ENCODE measurements at regions not wholly inside any gene's neighbourhood (a gene's known extent, or its start where the extent isn't known, plus 50 kb on each side); places are given as distances from the start of the nearest gene placed in this dataset.

DNA sequence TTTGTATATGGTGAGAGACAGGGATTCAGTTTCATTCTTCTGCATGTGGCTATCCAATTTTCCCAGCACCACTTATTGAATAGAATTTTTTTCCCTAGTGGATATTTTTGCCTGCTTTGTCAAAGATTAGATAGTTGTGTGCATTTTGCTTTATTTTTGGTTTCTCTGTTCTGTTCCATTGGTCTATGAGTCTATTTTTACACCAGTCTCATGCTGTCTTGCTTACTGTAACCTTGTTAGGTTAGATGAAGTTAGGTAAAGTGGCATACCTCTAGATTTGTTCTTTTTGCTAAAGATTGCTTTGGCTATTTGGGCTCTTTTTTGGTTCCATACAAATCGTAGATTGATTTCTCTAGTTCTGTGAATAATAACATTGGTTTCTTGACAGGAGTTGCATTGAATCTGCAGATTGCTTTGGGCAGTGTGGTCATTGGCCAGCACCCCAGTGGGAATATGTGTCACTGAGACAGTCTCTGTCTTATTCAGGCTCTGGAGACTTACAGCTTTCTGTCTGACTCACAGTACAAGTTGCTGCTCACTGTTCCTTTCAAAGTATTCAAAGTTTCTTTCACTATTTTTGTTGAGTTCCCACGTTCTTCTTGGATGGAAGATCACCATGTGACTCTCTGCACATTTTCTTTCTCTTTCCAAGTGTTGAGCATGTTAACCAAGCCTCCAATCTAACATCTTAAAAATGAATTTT is 709.1 kb downstream of the CDH11 start:
- Mint-ChIP-seq H3K36me3 (ENCODE audit: low read depth) (no peaks in the 10 kb centered on the region), H3K4me3 (no peak overlapping the region), H3K27me3 (ENCODE audit: low read depth) (no peaks in the 10 kb centered on the region), H3K9me3 (peaks cover 39% of the 10 kb centered on the region), H3K27ac (no peak overlapping the region), H3K4me1 (ENCODE audit: low read depth) (no peaks in the 10 kb centered on the region)

DNA sequence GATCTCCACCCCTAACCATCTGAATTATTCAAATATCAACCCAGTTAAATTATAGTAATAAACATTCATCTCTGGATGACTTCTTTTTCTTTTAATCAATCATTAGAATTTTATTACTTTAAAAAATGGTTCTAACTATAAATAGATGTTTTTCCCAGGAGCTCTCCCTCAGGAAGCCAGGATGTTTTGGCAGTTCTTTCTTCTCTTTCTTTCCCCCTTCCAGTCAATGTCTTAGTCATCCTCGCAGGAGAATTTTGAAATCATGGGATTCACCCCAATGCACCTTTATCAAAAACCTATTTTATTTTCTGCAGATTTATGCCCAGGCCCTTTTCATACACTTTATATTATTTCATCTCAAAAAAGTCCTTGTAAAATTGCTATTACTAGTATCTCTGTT is 711.6 kb downstream of the CDH11 start:
- H3K4me1 Mint-ChIP-seq (ENCODE audit: low read depth): no peaks in the 10 kb centered on the region
- H3K27ac Mint-ChIP-seq: no peak overlapping the region
- H3K36me3 Mint-ChIP-seq (ENCODE audit: low read depth): no peaks in the 10 kb centered on the region
- peaks cover 36% of the 10 kb centered on the region for H3K9me3 Mint-ChIP-seq
- no peaks in the 10 kb centered on the region for H3K27me3 Mint-ChIP-seq (ENCODE audit: low read depth)
- no peak overlapping the region for H3K4me3 Mint-ChIP-seq

DNA sequence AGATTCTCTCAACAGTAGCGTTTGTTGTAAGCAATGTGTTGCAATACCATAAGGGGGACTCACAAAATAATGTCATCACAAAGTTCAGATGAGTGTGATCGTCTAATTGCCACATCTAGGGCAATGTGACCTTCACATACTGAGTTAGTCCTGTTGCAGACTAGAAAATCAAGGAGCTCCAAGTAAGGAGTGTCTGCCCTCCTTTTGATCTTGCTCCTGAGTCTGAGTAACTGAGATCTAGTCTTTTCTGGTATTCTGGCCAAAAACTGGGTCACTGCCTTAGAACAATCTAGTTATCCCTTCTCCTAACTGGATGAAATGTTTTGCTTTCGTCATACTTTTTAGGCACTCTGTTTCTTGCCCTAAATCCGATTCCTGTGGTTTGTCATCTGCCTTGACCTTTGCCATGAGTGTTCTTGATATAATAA is 712.1 kb downstream of the CDH11 start:
- no peak overlapping the region for H3K4me3 Mint-ChIP-seq
- H3K9me3 Mint-ChIP-seq: peaks cover 35% of the 10 kb centered on the region
- no peaks in the 10 kb centered on the region for H3K27me3 Mint-ChIP-seq (ENCODE audit: low read depth)
- no peaks in the 10 kb centered on the region for H3K4me1 Mint-ChIP-seq (ENCODE audit: low read depth)
- H3K36me3 Mint-ChIP-seq (ENCODE audit: low read depth): no peaks in the 10 kb centered on the region
- H3K27ac Mint-ChIP-seq: no peak overlapping the region

DNA sequence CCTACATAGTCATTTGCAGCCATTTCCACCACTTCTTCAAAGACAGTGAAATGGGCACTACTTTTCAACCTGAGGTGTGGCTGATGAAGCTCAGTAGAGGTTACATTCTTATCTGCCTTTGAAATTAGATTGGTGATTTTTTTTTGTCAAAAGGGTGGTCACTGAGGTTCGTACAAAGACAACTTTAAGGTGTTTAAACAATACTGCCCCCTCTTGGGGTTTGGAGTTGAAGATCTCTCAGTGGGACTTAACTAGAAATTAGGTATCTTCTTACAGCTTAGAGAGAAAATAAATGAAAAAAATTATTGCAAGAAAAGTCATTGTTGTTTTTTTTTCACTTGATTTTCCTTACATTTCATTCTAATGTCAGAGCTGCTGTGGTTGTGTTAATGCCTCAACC is 713.2 kb downstream of the CDH11 start:
- H3K9me3 Mint-ChIP-seq: peaks cover 29% of the 10 kb centered on the region
- no peak overlapping the region for H3K4me3 Mint-ChIP-seq

GRCh38 chr16:64406770-64407181 is 715.1 kb downstream of the CDH11 start:
- no peak overlapping the region for H3K27ac Mint-ChIP-seq
- peaks cover 18% of the 10 kb centered on the region for H3K9me3 Mint-ChIP-seq
- H3K27me3 Mint-ChIP-seq (ENCODE audit: low read depth): no peaks in the 10 kb centered on the region
- H3K36me3 Mint-ChIP-seq (ENCODE audit: low read depth): no peaks in the 10 kb centered on the region
- H3K4me3 Mint-ChIP-seq: no peak overlapping the region
- no peaks in the 10 kb centered on the region for H3K4me1 Mint-ChIP-seq (ENCODE audit: low read depth)

More for the DNA sequence above, 713.2 kb downstream of the CDH11 start:
- Mint-ChIP-seq H3K27ac (no peak overlapping the region), H3K27me3 (ENCODE audit: low read depth) (no peaks in the 10 kb centered on the region), H3K4me1 (ENCODE audit: low read depth) (no peaks in the 10 kb centered on the region), H3K36me3 (ENCODE audit: low read depth) (no peaks in the 10 kb centered on the region)

DNA sequence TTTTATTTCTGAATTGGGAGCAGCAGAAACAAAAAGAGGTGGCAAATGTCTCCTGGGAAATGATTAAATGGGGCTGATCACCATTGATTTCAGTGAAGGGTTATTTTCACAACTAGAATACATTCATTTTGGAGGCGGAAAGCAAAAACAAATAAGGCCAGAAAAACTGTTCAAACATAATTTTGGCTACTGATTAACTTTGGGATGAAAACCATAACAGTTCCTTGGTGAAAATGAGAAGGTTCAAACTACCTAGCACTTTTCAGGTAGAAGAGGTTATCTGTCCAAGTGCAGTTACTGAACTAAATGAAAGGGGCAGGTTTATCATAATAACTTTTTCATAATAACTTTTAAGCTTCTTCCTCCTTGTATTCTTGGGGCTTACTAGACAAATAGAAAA is 718.5 kb downstream of the CDH11 start:
- no peaks in the 10 kb centered on the region for H3K27me3 Mint-ChIP-seq (ENCODE audit: low read depth)
- H3K36me3 Mint-ChIP-seq (ENCODE audit: low read depth): no peaks in the 10 kb centered on the region
- H3K4me3 Mint-ChIP-seq: no peak overlapping the region
- no peaks in the 10 kb centered on the region for H3K4me1 Mint-ChIP-seq (ENCODE audit: low read depth)
- H3K9me3 Mint-ChIP-seq: peaks cover 8% of the 10 kb centered on the region
- H3K27ac Mint-ChIP-seq: no peak overlapping the region

DNA sequence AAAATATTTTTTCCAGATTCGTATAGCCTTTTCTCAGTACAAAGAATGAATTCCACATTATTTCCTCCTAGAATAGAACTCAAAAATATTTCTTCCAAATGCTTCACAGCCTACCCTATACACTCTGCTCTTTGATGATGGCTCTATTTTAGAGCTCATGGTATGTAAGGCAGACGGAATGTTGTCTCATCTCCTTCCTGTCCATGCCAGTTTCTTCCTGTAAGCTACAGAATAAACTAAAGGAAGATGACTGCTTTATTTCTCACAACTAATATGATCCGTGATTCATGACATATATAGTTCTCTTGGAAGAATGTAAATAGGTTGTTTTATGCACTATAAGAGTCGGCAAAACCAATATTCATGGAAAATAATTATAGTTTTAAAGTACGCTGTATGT is 723.1 kb downstream of the CDH11 start:
- H3K4me3 Mint-ChIP-seq: no peak overlapping the region
- peaks cover 13% of the 10 kb centered on the region for H3K9me3 Mint-ChIP-seq
- H3K27ac Mint-ChIP-seq: no peak overlapping the region
- no peaks in the 10 kb centered on the region for H3K36me3 Mint-ChIP-seq (ENCODE audit: low read depth)
- no peaks in the 10 kb centered on the region for H3K27me3 Mint-ChIP-seq (ENCODE audit: low read depth)
- H3K4me1 Mint-ChIP-seq (ENCODE audit: low read depth): no peaks in the 10 kb centered on the region

- Mint-ChIP-seq H3K4me3 (no peak overlapping the region), H3K4me1 (ENCODE audit: low read depth) (no peaks in the 10 kb centered on the region), H3K27me3 (ENCODE audit: low read depth) (no peaks in the 10 kb centered on the region), H3K27ac (no peak overlapping the region), H3K36me3 (ENCODE audit: low read depth) (no peaks in the 10 kb centered on the region), H3K9me3 (peaks cover 13% of the 10 kb centered on the region)
Observed at GRCh38 chr16:64397945-64398508, 723.8 kb downstream of the CDH11 start.

- Mint-ChIP-seq H3K27me3 (ENCODE audit: low read depth) (no peaks in the 10 kb centered on the region), H3K4me1 (ENCODE audit: low read depth) (no peaks in the 10 kb centered on the region), H3K36me3 (ENCODE audit: low read depth) (no peaks in the 10 kb centered on the region), H3K27ac (no peak overlapping the region), H3K4me3 (no peak overlapping the region), H3K9me3 (peaks cover 13% of the 10 kb centered on the region)
Observed at GRCh38 chr16:64397042-64397441, 724.8 kb downstream of the CDH11 start.

GRCh38 chr16:64394061-64394460 is 727.8 kb downstream of the CDH11 start:
- H3K27ac Mint-ChIP-seq: no peak overlapping the region
- no peak overlapping the region for H3K4me3 Mint-ChIP-seq
- peaks cover 14% of the 10 kb centered on the region for H3K9me3 Mint-ChIP-seq
- H3K4me1 Mint-ChIP-seq (ENCODE audit: low read depth): no peaks in the 10 kb centered on the region
- no peaks in the 10 kb centered on the region for H3K27me3 Mint-ChIP-seq (ENCODE audit: low read depth)
- H3K36me3 Mint-ChIP-seq (ENCODE audit: low read depth): no peaks in the 10 kb centered on the region

GRCh38 chr16:64392456-64392855 is 729.4 kb downstream of the CDH11 start:
- H3K4me3 Mint-ChIP-seq: no peak overlapping the region
- no peaks in the 10 kb centered on the region for H3K27me3 Mint-ChIP-seq (ENCODE audit: low read depth)
- H3K4me1 Mint-ChIP-seq (ENCODE audit: low read depth): no peaks in the 10 kb centered on the region
- no peaks in the 10 kb centered on the region for H3K36me3 Mint-ChIP-seq (ENCODE audit: low read depth)
- H3K9me3 Mint-ChIP-seq: peaks cover 18% of the 10 kb centered on the region
- H3K27ac Mint-ChIP-seq: no peak overlapping the region

- Mint-ChIP-seq H3K4me3 (no peak overlapping the region), H3K36me3 (ENCODE audit: low read depth) (no peaks in the 10 kb centered on the region), H3K4me1 (ENCODE audit: low read depth) (no peaks in the 10 kb centered on the region), H3K27me3 (ENCODE audit: low read depth) (no peaks in the 10 kb centered on the region), H3K27ac (no peak overlapping the region), H3K9me3 (peaks cover 16% of the 10 kb centered on the region)
Observed at GRCh38 chr16:64391063-64391600, 730.7 kb downstream of the CDH11 start.

GRCh38 chr16:64390102-64390501 is 731.8 kb downstream of the CDH11 start:
- no peaks in the 10 kb centered on the region for H3K4me1 Mint-ChIP-seq (ENCODE audit: low read depth)
- H3K9me3 Mint-ChIP-seq: peaks cover 20% of the 10 kb centered on the region
- no peaks in the 10 kb centered on the region for H3K36me3 Mint-ChIP-seq (ENCODE audit: low read depth)
- no peak overlapping the region for H3K4me3 Mint-ChIP-seq
- no peak overlapping the region for H3K27ac Mint-ChIP-seq
- no peaks in the 10 kb centered on the region for H3K27me3 Mint-ChIP-seq (ENCODE audit: low read depth)

- Mint-ChIP-seq H3K4me1 (ENCODE audit: low read depth) (no peaks in the 10 kb centered on the region), H3K27me3 (ENCODE audit: low read depth) (no peaks in the 10 kb centered on the region), H3K27ac (no peak overlapping the region), H3K36me3 (ENCODE audit: low read depth) (no peaks in the 10 kb centered on the region), H3K9me3 (peaks cover 19% of the 10 kb centered on the region), H3K4me3 (no peak overlapping the region)
Observed at GRCh38 chr16:64384636-64385035, 737.2 kb downstream of the CDH11 start.

DNA sequence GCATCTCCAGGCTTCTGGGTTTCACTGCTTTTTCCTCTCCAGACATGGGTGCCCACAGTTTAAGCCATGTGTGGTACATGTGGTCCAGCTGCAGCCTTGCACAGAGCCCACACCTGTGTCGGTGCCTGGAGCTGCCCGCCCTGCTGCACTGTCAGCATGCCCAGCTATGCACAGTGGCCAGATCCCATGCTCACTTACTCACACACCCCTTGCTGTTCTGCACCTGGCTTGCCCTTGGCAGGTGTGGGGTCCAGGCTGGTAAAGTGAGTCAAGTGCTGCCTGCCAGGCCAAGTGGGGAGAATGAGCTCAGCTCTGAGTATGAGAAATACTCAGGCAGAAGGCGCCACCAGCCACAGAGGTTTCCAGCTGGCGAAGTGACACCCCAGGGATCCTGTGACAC is 739.9 kb downstream of the CDH11 start:
- H3K27me3 Mint-ChIP-seq (ENCODE audit: low read depth): no peaks in the 10 kb centered on the region
- no peak overlapping the region for H3K4me3 Mint-ChIP-seq
- peaks cover 32% of the 10 kb centered on the region for H3K9me3 Mint-ChIP-seq
- H3K4me1 Mint-ChIP-seq (ENCODE audit: low read depth): no peaks in the 10 kb centered on the region
- no peak overlapping the region for H3K27ac Mint-ChIP-seq
- no peaks in the 10 kb centered on the region for H3K36me3 Mint-ChIP-seq (ENCODE audit: low read depth)
